ENCODE measurements at regions not wholly inside any gene's neighbourhood (a gene's known extent, or its start where the extent isn't known, plus 50 kb on each side); places are given as distances from the start of the nearest gene placed in this dataset.

DNA sequence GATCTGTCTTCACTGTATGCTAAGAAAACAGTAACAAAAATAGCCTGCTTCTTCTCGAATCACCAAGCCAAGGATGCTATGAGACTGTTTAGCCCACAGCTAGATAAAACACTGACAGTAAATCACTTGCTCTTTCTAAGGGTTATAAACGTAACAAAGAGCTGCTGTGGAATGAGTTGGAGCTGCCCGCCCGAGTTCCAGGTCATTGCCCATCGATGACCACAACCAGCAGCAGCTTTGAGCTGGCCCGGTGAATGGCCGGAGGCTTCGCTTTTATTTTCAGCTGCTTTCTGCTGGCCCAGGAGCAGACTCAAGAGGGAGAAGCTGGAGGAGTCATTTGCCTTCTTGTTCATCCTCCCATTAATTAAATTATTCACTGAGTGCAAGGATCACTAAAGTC, 82.2 kb upstream of the CDH4 start:
- no peak for TF ChIP-seq MAZ (IDR thresholded peaks at IDR 0.05; ENCODE audit: borderline replicate concordance, low read depth, low read length)
- TF ChIP-seq KDM5A (IDR thresholded peaks at IDR 0.05), result no peak
- TF ChIP-seq, protein P1, sequence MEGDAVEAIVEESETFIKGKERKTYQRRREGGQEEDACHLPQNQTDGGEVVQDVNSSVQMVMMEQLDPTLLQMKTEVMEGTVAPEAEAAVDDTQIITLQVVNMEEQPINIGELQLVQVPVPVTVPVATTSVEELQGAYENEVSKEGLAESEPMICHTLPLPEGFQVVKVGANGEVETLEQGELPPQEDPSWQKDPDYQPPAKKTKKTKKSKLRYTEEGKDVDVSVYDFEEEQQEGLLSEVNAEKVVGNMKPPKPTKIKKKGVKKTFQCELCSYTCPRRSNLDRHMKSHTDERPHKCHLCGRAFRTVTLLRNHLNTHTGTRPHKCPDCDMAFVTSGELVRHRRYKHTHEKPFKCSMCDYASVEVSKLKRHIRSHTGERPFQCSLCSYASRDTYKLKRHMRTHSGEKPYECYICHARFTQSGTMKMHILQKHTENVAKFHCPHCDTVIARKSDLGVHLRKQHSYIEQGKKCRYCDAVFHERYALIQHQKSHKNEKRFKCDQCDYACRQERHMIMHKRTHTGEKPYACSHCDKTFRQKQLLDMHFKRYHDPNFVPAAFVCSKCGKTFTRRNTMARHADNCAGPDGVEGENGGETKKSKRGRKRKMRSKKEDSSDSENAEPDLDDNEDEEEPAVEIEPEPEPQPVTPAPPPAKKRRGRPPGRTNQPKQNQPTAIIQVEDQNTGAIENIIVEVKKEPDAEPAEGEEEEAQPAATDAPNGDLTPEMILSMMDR (IDR thresholded peaks at IDR 0.05), result no peak
- no peak for TF ChIP-seq SREBF2 (IDR thresholded peaks at IDR 0.05)
- TF ChIP-seq FOSB (CRISPR knock-in tag; IDR thresholded peaks at IDR 0.05), result no peak
- no peak for TF ChIP-seq RNF2 (IDR thresholded peaks at IDR 0.05; ENCODE audit: borderline replicate concordance, low read depth)
- no peak for TF ChIP-seq MYC (IDR thresholded peaks at IDR 0.05; ENCODE audit: borderline replicate concordance, low read length)
- no peak for TF ChIP-seq POLR2A (IDR thresholded peaks at IDR 0.05; ENCODE audit: low read length)
- TF ChIP-seq RCOR1 (IDR thresholded peaks at IDR 0.05; ENCODE audit: low read depth, low read length), result no peak
- TF ChIP-seq, protein P2, sequence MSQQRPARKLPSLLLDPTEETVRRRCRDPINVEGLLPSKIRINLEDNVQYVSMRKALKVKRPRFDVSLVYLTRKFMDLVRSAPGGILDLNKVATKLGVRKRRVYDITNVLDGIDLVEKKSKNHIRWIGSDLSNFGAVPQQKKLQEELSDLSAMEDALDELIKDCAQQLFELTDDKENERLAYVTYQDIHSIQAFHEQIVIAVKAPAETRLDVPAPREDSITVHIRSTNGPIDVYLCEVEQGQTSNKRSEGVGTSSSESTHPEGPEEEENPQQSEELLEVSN (IDR thresholded peaks at IDR 0.05; ENCODE audit: borderline replicate concordance, low read depth), result no peak
- no peak for TF ChIP-seq ESRRA (IDR thresholded peaks at IDR 0.05; ENCODE audit: borderline replicate concordance, low read length)
- no peak for TF ChIP-seq CBX8 (IDR thresholded peaks at IDR 0.05)
- no peak for TF ChIP-seq CEBPB (IDR thresholded peaks at IDR 0.05)
- TF ChIP-seq, protein P3, sequence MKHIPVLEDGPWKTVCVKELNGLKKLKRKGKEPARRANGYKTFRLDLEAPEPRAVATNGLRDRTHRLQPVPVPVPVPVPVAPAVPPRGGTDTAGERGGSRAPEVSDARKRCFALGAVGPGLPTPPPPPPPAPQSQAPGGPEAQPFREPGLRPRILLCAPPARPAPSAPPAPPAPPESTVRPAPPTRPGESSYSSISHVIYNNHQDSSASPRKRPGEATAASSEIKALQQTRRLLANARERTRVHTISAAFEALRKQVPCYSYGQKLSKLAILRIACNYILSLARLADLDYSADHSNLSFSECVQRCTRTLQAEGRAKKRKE (CRISPR knock-in tag; IDR thresholded peaks at IDR 0.05; ENCODE audit: low read depth), result no peak
